K562 (cell line): ENCODE measurements at regions not wholly inside any gene's neighbourhood (a gene's known extent, or its start where the extent isn't known, plus 50 kb on each side); places are given as distances from the start of the nearest gene placed in this dataset.

ENCODE experiments used
- ATAC-seq: fragments of 200-7000 bp; cut with Tn5 transposase; 3 replicates; pipeline ENCODE4 v1.9.1; 2020; ENCODE audit warnings: moderate library complexity
- BruUV-seq: library from RNA; stranded (reverse); fragments of 400-500 nt; replicated peaks from 2 replicates; lab custom pipeline; 2021; lab: Mats Ljungman, UMichigan
- CTCF ChIA-PET: fragments of 300-600 bp; formaldehyde crosslinking; extraction: SDS; loops from one replicate; lab custom pipeline; 2021; ENCODE audit warnings: low intra/inter-chr PET ratio; lab: Yijun Ruan, JAX
- POLR2A ChIA-PET: fragments of 300-600, 350-650 bp; sonication (Branson Sonifier 250); formaldehyde crosslinking; extraction: SDS; loops from one replicate; lab custom pipeline; 2021; ENCODE audit warnings: antibody characterized with exemption, inconsistent platforms; lab: Yijun Ruan, JAX
- DNase-seq, 4 experiments: peaks; one replicate each; pipeline versions ENCODE4 v3.0.0 to v3.0.0-alpha.2; 2011 to 2018; ENCODE audit warnings: low spot score in 3 of 4, mixed read lengths in 3 of 4; ENCODE audit errors: extremely low read depth in 1 of 4
- FAIRE-seq: peaks from 2 replicates; lab custom pipeline; 2011; peaks lifted over from hg19 to GRCh38; lab: Jason Lieb, UNC
- H2AFZ ChIP-seq: 2 replicates; pipeline ENCODE4 v1.6.0; 2011; ENCODE audit warnings: low read depth, low read length, control low read depth, inconsistent platforms
- H3K27ac ChIP-seq: fragments of 200-600 bp; 3 replicates; pipeline ENCODE4 v1.8.0; 2011; ENCODE audit warnings: low read depth, mild to moderate bottlenecking, control low read depth, inconsistent platforms, low read length, moderate library complexity, mixed read lengths; ENCODE audit errors: extremely low read depth
- H3K27me3 ChIP-seq, 2 experiments: fragments of 300-600 bp in 1 of 2; 2 replicates in 1 of 2; 3 replicates in 1 of 2; pipeline versions ENCODE4 v1.6.0 to v1.8.0; 2011; ENCODE audit warnings: inconsistent platforms in 2 of 2, low read length in 2 of 2, mild to moderate bottlenecking in 1 of 2, mixed read lengths in 1 of 2, moderate library complexity in 1 of 2; ENCODE audit not compliant: control insufficient read depth in 2 of 2, insufficient read depth in 2 of 2
- H3K36me3 ChIP-seq: fragments of 300-600 bp; 3 replicates; pipeline ENCODE4 v1.8.0; 2011; ENCODE audit warnings: mild to moderate bottlenecking, low read length, inconsistent platforms; ENCODE audit not compliant: control insufficient read depth, insufficient read depth
- H3K4me1 ChIP-seq, 2 experiments: fragments of 200-600 bp in 1 of 2; replicated peaks in 1 of 2; 2 replicates in 1 of 2; 3 replicates in 1 of 2; pipeline versions ENCODE4 v1.5.1 to v1.8.0; 2011; ENCODE audit warnings: inconsistent platforms in 2 of 2, low read length in 2 of 2, mild to moderate bottlenecking in 1 of 2, mixed read lengths in 1 of 2, moderate library complexity in 1 of 2; ENCODE audit not compliant: control insufficient read depth in 2 of 2, insufficient read depth in 2 of 2
- H3K4me2 ChIP-seq: 2 replicates; pipeline ENCODE4 v1.6.1; 2011; ENCODE audit warnings: low read length, control low read depth, inconsistent platforms, mixed read lengths; ENCODE audit not compliant: insufficient read depth
- H3K4me3 ChIP-seq: fragments of 200-600 bp; sonication (generic), shearing (Covaris generic); 2 replicates; pipeline ENCODE4 v1.5.1; 2016; ENCODE audit warnings: control low read depth, inconsistent platforms
- H3K79me2 ChIP-seq: fragments of 200-600 bp; 3 replicates; pipeline ENCODE4 v1.8.0; 2011; ENCODE audit warnings: low read length, inconsistent platforms; ENCODE audit not compliant: control insufficient read depth, insufficient read depth
- H3K9ac ChIP-seq, 2 experiments: 2 replicates each; pipeline versions ENCODE4 v1.6.0 to v1.6.1; 2011; ENCODE audit warnings: low read depth in 2 of 2, low read length in 2 of 2, control low read depth in 1 of 2, inconsistent platforms in 1 of 2, mild to moderate bottlenecking in 1 of 2, mixed read lengths in 1 of 2; ENCODE audit not compliant: insufficient read depth in 1 of 2
- H3K9me1 ChIP-seq: one replicate; pipeline ENCODE4 v1.6.0; 2011; ENCODE audit warnings: inconsistent platforms, mild to moderate bottlenecking, low read length, moderate library complexity; ENCODE audit not compliant: control insufficient read depth, insufficient read depth
- H3K9me3 ChIP-seq: replicated peaks from 2 replicates; pipeline ENCODE4 v1.5.1; 2011; ENCODE audit warnings: low read depth, low read length, inconsistent platforms; ENCODE audit not compliant: control insufficient read depth, insufficient read depth
- H4K20me1 ChIP-seq: replicated peaks from 2 replicates; pipeline ENCODE4 v1.6.1; 2011; ENCODE audit warnings: low read length, inconsistent platforms, mixed read lengths; ENCODE audit not compliant: control insufficient read depth, insufficient read depth
- BACH1 ChIP-seq: fragments of 200-800 bp; sonication (Bioruptor generic); IDR thresholded peaks from 2 replicates; pipeline ENCODE4 v1.6.1; 2016; ENCODE audit warnings: missing genetic modification characterization, missing compliant biosample characterization
- CBX5 ChIP-seq: IDR thresholded peaks from 2 replicates; pipeline ENCODE4 v1.6.1; 2014; ENCODE audit warnings: low read depth, borderline replicate concordance
- E2F5 ChIP-seq: sonication (generic); formaldehyde crosslinking; IDR thresholded peaks from 2 replicates; pipeline ENCODE4 v1.8.0; 2022; ENCODE audit warnings: mild to moderate bottlenecking, missing genetic modification reagents
- FIP1L1 ChIP-seq: fragments of 200-400 bp; formaldehyde crosslinking; IDR thresholded peaks from 2 replicates; pipeline ENCODE4 v1.6.1; 2018; ENCODE audit warnings: mild to moderate bottlenecking, low read depth, low read length; ENCODE audit not compliant: poor library complexity, severe bottlenecking
- MLX ChIP-seq, 2 experiments: fragments of 450-650 bp in 1 of 2; sonication (generic) in 1 of 2; formaldehyde crosslinking; conservative IDR thresholded peaks; 2 replicates each; pipeline versions ENCODE4 v1.4.0 to v1.8.1; 2020 to 2022; ENCODE audit warnings: mild to moderate bottlenecking in 1 of 2, missing genetic modification reagents in 1 of 2
- PURB ChIP-seq: sonication (generic); formaldehyde crosslinking; IDR thresholded peaks from 2 replicates; pipeline ENCODE4 v1.9.0; 2021; ENCODE audit warnings: low read depth, mild to moderate bottlenecking, missing genetic modification reagents
- RFX1 ChIP-seq: fragments of 450-650 bp; IDR thresholded peaks from 2 replicates; pipeline ENCODE4 v1.6.1; 2016; ENCODE audit warnings: mild to moderate bottlenecking, moderate library complexity
- ZEB2 ChIP-seq: fragments of 450-650 bp; IDR thresholded peaks from 2 replicates; pipeline ENCODE4 v1.6.1; 2016
- ZNF780A ChIP-seq: fragments of 250-450 bp; sonication (Bioruptor Pico); IDR thresholded peaks from 2 replicates; pipeline ENCODE4 v1.5.0; 2021; ENCODE audit warnings: mild to moderate bottlenecking
- WGBS: fragments of 100-300 bp; shearing (Covaris generic); methylation state at CpG from one replicate; pipeline ENCODE4 v1.1.6; 2016; ENCODE audit warnings: low coverage, mixed read lengths; ENCODE audit not compliant: insufficient coverage; ENCODE audit errors: missing lambda C conversion rate; 5-methylcytosine and 5-hydroxymethylcytosine counted together
- in situ Hi-C: fragments of 300-500 bp; cut with MboI; formaldehyde crosslinking; loops from 4 replicates; pipeline ENCODE4 v1.15.0; 2018; ENCODE audit warnings: inconsistent platforms, mixed read lengths
- intact Hi-C: fragments of 100-400 bp; cut with micrococcal nuclease; formaldehyde crosslinking; loops from 2 replicates; pipeline ENCODE4 v1.14.2; 2022
- TF ChIP-seq, protein P1 (sequence below): fragments of 250-450 bp; sonication (Bioruptor Pico); IDR thresholded peaks from 2 replicates; pipeline ENCODE4 v1.5.0; 2021; ENCODE audit warnings: mild to moderate bottlenecking, borderline replicate concordance

DNA sequence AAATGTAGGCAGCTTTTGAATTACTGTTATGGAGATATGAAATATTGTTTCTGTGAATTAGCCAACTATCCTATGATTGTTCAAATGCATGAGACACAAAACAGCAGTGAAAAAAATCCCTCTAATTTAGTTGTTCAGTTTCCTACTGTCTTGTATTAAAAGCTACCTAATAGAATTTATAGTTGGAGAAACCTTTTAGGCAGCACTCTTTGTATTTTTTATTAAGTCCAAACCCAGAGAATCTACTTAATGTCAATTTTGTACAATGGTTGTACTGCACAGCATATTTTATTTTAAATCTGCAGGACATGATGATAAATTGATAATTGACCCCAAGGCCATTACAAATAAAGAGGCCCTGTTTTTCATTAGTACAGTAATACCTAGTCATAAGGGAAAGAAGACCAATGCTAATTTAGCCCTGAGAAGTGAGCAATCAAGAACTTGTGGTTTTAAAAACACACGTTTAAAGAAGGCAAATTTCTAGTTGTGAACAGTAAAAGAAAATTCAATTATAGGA is 607.5 kb downstream of the ISL1 start:
- intact Hi-C loops, result no loop called here
- DNase-seq, result no peak
- BruUV-seq, result no TSS peak
- 0% methylated on average over 1 of the region's 1 CpG for WGBS
- in situ Hi-C loops, result no loop called here
- FAIRE-seq, result no peak
- Histone ChIP-seq H3K9ac (no peak overlapping the region), H2AFZ (no peak overlapping the region), H3K79me2 (no peaks in the 10 kb centered on the region), H3K27me3 (no peaks in the 10 kb centered on the region), H3K4me3 (no peak overlapping the region), H3K4me1 (no peaks in the 10 kb centered on the region), H3K4me2 (no peak overlapping the region), H3K9me3 (peaks cover 3% of the 10 kb centered on the region), H3K36me3 (no peaks in the 10 kb centered on the region), H3K9me1 (no peaks in the 10 kb centered on the region), H3K27ac (no peak overlapping the region), H4K20me1 (no peaks in the 10 kb centered on the region)
- ATAC-seq, result no peak
- POLR2A ChIA-PET, result no interaction called here
- TF ChIP-seq, protein P1, sequence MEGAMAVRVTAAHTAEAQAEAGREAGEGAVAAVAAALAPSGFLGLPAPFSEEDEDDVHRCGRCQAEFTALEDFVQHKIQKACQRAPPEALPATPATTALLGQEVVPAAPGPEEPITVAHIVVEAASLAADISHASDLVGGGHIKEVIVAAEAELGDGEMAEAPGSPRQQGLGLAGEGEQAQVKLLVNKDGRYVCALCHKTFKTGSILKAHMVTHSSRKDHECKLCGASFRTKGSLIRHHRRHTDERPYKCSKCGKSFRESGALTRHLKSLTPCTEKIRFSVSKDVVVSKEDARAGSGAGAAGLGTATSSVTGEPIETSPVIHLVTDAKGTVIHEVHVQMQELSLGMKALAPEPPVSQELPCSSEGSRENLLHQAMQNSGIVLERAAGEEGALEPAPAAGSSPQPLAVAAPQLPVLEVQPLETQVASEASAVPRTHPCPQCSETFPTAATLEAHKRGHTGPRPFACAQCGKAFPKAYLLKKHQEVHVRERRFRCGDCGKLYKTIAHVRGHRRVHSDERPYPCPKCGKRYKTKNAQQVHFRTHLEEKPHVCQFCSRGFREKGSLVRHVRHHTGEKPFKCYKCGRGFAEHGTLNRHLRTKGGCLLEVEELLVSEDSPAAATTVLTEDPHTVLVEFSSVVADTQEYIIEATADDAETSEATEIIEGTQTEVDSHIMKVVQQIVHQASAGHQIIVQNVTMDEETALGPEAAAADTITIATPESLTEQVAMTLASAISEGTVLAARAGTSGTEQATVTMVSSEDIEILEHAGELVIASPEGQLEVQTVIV (CRISPR knock-in tag), result no peak
- TF ChIP-seq E2F5 (CRISPR knock-in tag) (no peak), PURB (CRISPR knock-in tag) (no peak), FIP1L1 (no peak), CBX5 (no peak), MLX (CRISPR knock-in tag; conservative IDR thresholded peaks at IDR 0.05) (no peak), BACH1 (tag) (no peak), ZEB2 (no peak), ZNF780A (CRISPR knock-in tag) (no peak), RFX1 (no peak)
- CTCF ChIA-PET, result no interaction called here
